ENCODE measurements at regions not wholly inside any gene's neighbourhood (a gene's known extent, or its start where the extent isn't known, plus 50 kb on each side); places are given as distances from the start of the nearest gene placed in this dataset.
A peak's percentile ranks its signal among the peaks of the same experiment; 100 is the strongest.

- Histone ChIP-seq H3K9me3 (no peaks in the 10 kb centered on the region), H3K4me2 (no peak overlapping the region), H3K27ac (ENCODE audit: low read depth in 2 of 2, low read length in 1 of 2) (peak overlapping the region in 1 of 2 experiments; percentile 63; a peak in 2 of 4 replicates), H3K27me3 (ENCODE audit: insufficient read depth) (no peaks in the 10 kb centered on the region), H3K9me2 (no peaks in the 10 kb centered on the region), H3K79me2 (ENCODE audit: insufficient read depth) (no peaks in the 10 kb centered on the region), H3K36me3 (replicated peaks in 1 of 2; ENCODE audit: control insufficient read depth in 1 of 2, insufficient read depth in 2 of 2, low read length in 1 of 2) (no peaks in the 10 kb centered on the region), H3K4me1 (ENCODE audit: control insufficient read depth in 1 of 2, insufficient read depth in 2 of 2, low read depth in 1 of 2, low read length in 1 of 2) (peaks cover 0 to 5% of the 10 kb centered on the region in 2 experiments; a peak in 2 of 4 replicates), H4K20me1 (ENCODE audit: insufficient read depth) (no peaks in the 10 kb centered on the region), H2AFZ (ENCODE audit: low read depth) (no peak overlapping the region), H3K4me3 (ENCODE audit: low read depth in 2 of 2, low read length in 1 of 2) (no peak overlapping the region), H3F3A (replicated peaks; ENCODE audit: insufficient read depth) (peaks cover 5% of the 10 kb centered on the region), H3K9ac (no peak overlapping the region)
- POLR2A ChIA-PET: no interaction called here
- CTCF ChIA-PET: no interaction called here
- DNase-seq: no peak
- TF ChIP-seq MEF2A (IDR thresholded peaks at IDR 0.05; ENCODE audit: borderline replicate concordance, low read depth) (peak; percentile 34; the same call in 1 of the 2 replicates), RCOR1 (IDR thresholded peaks at IDR 0.05; ENCODE audit: low read length) (no peak), EP300 (IDR thresholded peaks at IDR 0.05; ENCODE audit: borderline replicate concordance in 1 of 2, low read depth in 1 of 2, low read length in 1 of 2) (peak in 1 of 2 experiments; percentile 38; a peak in 1 of 4 replicates), POLR2AphosphoS5 (IDR thresholded peaks at IDR 0.05; ENCODE audit: low read depth, low read length) (no peak), TEAD4 (IDR thresholded peaks at IDR 0.05; ENCODE audit: borderline replicate concordance, insufficient read depth) (peak; percentile 51; the same call in 1 of the 2 replicates), GATA2 (CRISPR knock-in tag; IDR thresholded peaks at IDR 0.05) (no peak), NFIC (IDR thresholded peaks at IDR 0.05; ENCODE audit: borderline replicate concordance) (peak; percentile 29; the same call in 1 of the 2 replicates), NRF1 (IDR thresholded peaks at IDR 0.05; ENCODE audit: low read depth, low read length) (no peak), EZH2phosphoT487 (IDR thresholded peaks at IDR 0.05; ENCODE audit: borderline replicate concordance, low read depth) (no peak)
- TF ChIP-seq, protein P1, sequence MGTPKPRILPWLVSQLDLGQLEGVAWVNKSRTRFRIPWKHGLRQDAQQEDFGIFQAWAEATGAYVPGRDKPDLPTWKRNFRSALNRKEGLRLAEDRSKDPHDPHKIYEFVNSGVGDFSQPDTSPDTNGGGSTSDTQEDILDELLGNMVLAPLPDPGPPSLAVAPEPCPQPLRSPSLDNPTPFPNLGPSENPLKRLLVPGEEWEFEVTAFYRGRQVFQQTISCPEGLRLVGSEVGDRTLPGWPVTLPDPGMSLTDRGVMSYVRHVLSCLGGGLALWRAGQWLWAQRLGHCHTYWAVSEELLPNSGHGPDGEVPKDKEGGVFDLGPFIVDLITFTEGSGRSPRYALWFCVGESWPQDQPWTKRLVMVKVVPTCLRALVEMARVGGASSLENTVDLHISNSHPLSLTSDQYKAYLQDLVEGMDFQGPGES (IDR thresholded peaks at IDR 0.05; ENCODE audit: low read depth, low read length): no peak
These were observed 373.9 kb upstream of the C11orf87 start for GRCh38 chr11:109048098-109048497.

DNA sequence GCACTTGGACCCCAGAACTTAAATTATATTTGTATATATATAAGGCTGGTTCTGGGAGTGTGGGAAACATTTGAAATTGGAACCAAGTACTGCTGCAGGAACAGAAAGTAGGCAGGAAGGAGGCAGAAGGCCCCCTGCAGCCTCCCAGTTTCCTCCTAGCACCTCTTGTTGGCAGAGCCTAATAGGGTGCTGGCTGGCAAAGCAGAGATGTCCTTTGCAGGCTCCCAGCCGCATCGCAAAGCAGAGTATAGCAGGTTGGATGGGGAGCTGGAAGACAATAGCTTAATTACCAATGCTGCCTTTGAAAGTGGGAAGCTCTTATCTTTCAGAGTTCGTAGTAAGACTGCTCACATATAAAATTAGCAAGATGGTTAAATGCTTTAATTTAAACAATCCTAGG lies 370.8 kb upstream of the C11orf87 start:
- 96% methylated on average over 3 of the region's 3 CpGs for WGBS (ENCODE audit: low lambda C conversion rate)
- TF ChIP-seq CHD2 (IDR thresholded peaks at IDR 0.05; ENCODE audit: low read length, partially characterized antibody): no peak
- TF ChIP-seq SMC3 (IDR thresholded peaks at IDR 0.05; ENCODE audit: low read depth, low read length): no peak
- TF ChIP-seq, protein P2, sequence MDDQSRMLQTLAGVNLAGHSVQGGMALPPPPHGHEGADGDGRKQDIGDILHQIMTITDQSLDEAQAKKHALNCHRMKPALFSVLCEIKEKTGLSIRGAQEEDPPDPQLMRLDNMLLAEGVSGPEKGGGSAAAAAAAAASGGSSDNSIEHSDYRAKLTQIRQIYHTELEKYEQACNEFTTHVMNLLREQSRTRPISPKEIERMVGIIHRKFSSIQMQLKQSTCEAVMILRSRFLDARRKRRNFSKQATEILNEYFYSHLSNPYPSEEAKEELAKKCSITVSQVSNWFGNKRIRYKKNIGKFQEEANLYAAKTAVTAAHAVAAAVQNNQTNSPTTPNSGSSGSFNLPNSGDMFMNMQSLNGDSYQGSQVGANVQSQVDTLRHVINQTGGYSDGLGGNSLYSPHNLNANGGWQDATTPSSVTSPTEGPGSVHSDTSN (IDR thresholded peaks at IDR 0.05): no peak
- no peak for TF ChIP-seq YY1 (IDR thresholded peaks at IDR 0.05; ENCODE audit: low read depth)
- no peak for TF ChIP-seq ZBTB33 (IDR thresholded peaks at IDR 0.05; ENCODE audit: borderline replicate concordance, low read depth)
- no peak for TF ChIP-seq GABPA (IDR thresholded peaks at IDR 0.05; ENCODE audit: low read depth)
- no peak for TF ChIP-seq USF2 (IDR thresholded peaks at IDR 0.05; ENCODE audit: borderline replicate concordance, low read depth, low read length)
- no peak for TF ChIP-seq EP300 (IDR thresholded peaks at IDR 0.05; ENCODE audit: borderline replicate concordance in 1 of 2, low read depth in 1 of 2, low read length in 1 of 2)
- TF ChIP-seq TCF12 (IDR thresholded peaks at IDR 0.05): no peak
- no peak for TF ChIP-seq ELF1 (IDR thresholded peaks at IDR 0.05)
- no peak for TF ChIP-seq REST (IDR thresholded peaks at IDR 0.05; ENCODE audit: low read depth, low read length)
- TF ChIP-seq RCOR1 (IDR thresholded peaks at IDR 0.05; ENCODE audit: low read length): no peak
- no peak for TF ChIP-seq RAD21 (IDR thresholded peaks at IDR 0.05; ENCODE audit: low read length)

More for the DNA sequence above, 370.8 kb upstream of the C11orf87 start:
- peaks cover 0 to 9% of the 10 kb centered on the region in 2 experiments; a peak in 2 of 4 replicates for H3K4me1 ChIP-seq (ENCODE audit: control insufficient read depth in 1 of 2, insufficient read depth in 2 of 2, low read depth in 1 of 2, low read length in 1 of 2)
- H3K4me3 ChIP-seq (ENCODE audit: low read depth in 2 of 2, low read length in 1 of 2): no peak overlapping the region
- H3K27me3 ChIP-seq (ENCODE audit: insufficient read depth): no peaks in the 10 kb centered on the region
- no peaks in the 10 kb centered on the region for H3K9me3 ChIP-seq
- no peaks in the 10 kb centered on the region for H3K79me2 ChIP-seq (ENCODE audit: insufficient read depth)
- no peak overlapping the region for H3K4me2 ChIP-seq
- H3K9ac ChIP-seq: no peak overlapping the region
- no peaks in the 10 kb centered on the region for H4K20me1 ChIP-seq (ENCODE audit: insufficient read depth)
- no peaks in the 10 kb centered on the region for H3K9me2 ChIP-seq
- H3K36me3 ChIP-seq (replicated peaks in 1 of 2; ENCODE audit: control insufficient read depth in 1 of 2, insufficient read depth in 2 of 2, low read length in 1 of 2): no peaks in the 10 kb centered on the region
- no peak overlapping the region for H2AFZ ChIP-seq (ENCODE audit: low read depth)
- POLR2A ChIA-PET: no interaction called here
- H3F3A ChIP-seq (replicated peaks; ENCODE audit: insufficient read depth): peaks cover 5% of the 10 kb centered on the region
- no peak for DNase-seq
- H3K27ac ChIP-seq (ENCODE audit: low read depth in 2 of 2, low read length in 1 of 2): no peak overlapping the region
- CTCF ChIA-PET: no interaction called here

All from SK-N-SH (cell line).